ENCODE measurements at regions not wholly inside any gene's neighbourhood (a gene's known extent, or its start where the extent isn't known, plus 50 kb on each side); places are given as distances from the start of the nearest gene placed in this dataset.
A peak's percentile ranks its signal among the peaks of the same experiment; 100 is the strongest.

DNA sequence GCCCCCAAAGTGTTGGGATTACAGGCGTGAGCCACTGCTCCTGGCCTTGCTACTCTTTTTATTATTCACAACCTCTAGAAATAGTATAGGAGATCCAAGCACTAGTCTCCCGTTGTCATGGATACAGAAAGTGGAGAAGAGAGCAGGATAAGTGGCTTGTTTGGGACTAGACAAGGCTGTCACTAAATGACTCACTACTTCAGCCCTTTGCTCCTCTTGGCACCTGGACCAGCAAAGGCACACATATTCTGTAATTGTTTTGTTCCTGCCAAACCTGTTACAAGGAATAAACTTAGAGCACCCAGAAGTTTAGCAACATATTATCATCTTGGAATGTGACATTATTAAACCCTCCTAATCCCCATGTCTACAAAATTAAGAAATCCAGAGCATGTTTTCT, 427.2 kb upstream of the THBS1 start:
- ATAC-seq = no peak
- DNase-seq = no peak
- no peaks in the 10 kb centered on the region for H3K4me1 ChIP-seq
- no peaks in the 10 kb centered on the region for H3K36me3 ChIP-seq
- TF ChIP-seq, protein P1, sequence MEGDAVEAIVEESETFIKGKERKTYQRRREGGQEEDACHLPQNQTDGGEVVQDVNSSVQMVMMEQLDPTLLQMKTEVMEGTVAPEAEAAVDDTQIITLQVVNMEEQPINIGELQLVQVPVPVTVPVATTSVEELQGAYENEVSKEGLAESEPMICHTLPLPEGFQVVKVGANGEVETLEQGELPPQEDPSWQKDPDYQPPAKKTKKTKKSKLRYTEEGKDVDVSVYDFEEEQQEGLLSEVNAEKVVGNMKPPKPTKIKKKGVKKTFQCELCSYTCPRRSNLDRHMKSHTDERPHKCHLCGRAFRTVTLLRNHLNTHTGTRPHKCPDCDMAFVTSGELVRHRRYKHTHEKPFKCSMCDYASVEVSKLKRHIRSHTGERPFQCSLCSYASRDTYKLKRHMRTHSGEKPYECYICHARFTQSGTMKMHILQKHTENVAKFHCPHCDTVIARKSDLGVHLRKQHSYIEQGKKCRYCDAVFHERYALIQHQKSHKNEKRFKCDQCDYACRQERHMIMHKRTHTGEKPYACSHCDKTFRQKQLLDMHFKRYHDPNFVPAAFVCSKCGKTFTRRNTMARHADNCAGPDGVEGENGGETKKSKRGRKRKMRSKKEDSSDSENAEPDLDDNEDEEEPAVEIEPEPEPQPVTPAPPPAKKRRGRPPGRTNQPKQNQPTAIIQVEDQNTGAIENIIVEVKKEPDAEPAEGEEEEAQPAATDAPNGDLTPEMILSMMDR (IDR thresholded peaks at IDR 0.05) = no peak
- H3K9me3 ChIP-seq = no peaks in the 10 kb centered on the region
- no peaks in the 10 kb centered on the region for H3K27me3 ChIP-seq
- intact Hi-C loops (cut with DNase I) = no loop called here
- H3K4me3 ChIP-seq = no peak overlapping the region
- no peak overlapping the region for H3K27ac ChIP-seq

DNA sequence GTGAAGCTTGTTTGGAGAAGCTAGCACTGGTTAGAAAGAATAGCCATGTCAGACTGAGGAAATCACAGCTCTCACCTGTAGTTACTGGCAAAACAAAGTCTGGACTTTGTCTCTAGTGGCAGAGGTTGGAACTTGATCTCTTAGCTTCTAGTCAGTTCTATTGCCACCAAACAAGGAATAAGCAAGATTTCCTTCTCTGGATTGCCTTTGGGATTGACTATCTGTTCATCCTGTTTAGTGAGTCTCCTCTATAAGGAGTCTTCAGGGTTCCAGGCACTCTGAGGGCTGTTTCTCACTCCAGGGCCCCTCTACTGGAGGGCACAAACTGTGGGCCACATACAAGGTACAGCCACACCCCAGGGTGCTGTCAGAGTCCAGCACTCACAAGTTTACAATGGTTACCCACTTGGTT, 426.6 kb upstream of the THBS1 start:
- Histone ChIP-seq H3K27ac (no peak overlapping the region), H3K9me3 (no peaks in the 10 kb centered on the region), H3K27me3 (no peaks in the 10 kb centered on the region), H3K4me3 (no peak overlapping the region), H3K36me3 (no peaks in the 10 kb centered on the region), H3K4me1 (no peaks in the 10 kb centered on the region)
- TF ChIP-seq, protein P1 (IDR thresholded peaks at IDR 0.05) = peak; percentile 9
- intact Hi-C loops (cut with DNase I) = no loop called here
- ATAC-seq (no peak), DNase-seq (no peak)

DNA sequence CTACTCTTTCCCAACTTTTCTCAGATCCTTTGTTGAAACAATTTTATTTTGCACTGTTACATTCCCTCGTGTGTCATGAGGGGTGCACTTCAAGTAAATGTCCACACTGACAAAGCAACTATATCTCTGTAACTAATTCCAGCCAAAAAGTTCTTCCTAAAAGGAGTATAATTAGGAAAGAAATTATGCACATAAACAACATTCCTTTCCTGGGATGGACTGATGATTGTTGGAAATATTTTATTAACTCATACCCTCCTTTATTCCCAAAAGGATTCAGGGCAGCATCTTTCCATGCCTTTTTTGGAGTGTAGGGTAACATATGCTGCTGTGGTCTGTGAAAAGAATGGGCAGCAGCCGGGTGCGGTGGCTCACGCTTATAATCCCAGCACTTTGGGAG, 426.1 kb upstream of the THBS1 start:
- ATAC-seq (no peak), DNase-seq (no peak)
- H3K4me3 ChIP-seq = no peak overlapping the region
- H3K27me3 ChIP-seq = no peaks in the 10 kb centered on the region
- H3K36me3 ChIP-seq = no peaks in the 10 kb centered on the region
- no peaks in the 10 kb centered on the region for H3K9me3 ChIP-seq
- TF ChIP-seq, protein P1 (IDR thresholded peaks at IDR 0.05) = no peak
- no peaks in the 10 kb centered on the region for H3K4me1 ChIP-seq
- intact Hi-C loops (cut with DNase I) = no loop called here
- H3K27ac ChIP-seq = no peak overlapping the region

DNA sequence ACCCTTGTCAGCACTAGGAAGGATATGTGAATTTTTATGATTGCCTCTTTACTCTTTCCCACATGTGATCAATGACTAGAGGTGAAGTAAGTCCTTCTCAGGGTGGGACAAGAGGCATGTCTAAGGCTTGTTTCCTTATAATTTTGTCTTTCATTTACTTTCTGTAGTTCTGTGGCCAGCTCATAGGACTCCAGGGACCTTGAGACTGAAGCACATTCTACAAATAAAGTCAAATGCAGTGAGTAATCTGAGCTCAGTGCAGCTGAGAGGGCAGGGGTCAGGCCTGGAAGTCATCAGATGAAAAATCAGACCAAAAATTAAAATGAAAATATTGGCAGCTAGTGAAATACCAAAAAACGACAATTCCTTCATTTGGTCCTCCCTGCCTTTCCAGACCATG, 424.7 kb upstream of the THBS1 start:
- intact Hi-C loops (cut with DNase I) = no loop called here
- H3K4me1 ChIP-seq = no peaks in the 10 kb centered on the region
- ATAC-seq = no peak
- H3K27me3 ChIP-seq = no peaks in the 10 kb centered on the region
- no peaks in the 10 kb centered on the region for H3K9me3 ChIP-seq
- H3K4me3 ChIP-seq = no peak overlapping the region
- H3K36me3 ChIP-seq = no peaks in the 10 kb centered on the region
- TF ChIP-seq, protein P1 (IDR thresholded peaks at IDR 0.05) = no peak
- DNase-seq = no peak
- H3K27ac ChIP-seq = no peak overlapping the region

DNA sequence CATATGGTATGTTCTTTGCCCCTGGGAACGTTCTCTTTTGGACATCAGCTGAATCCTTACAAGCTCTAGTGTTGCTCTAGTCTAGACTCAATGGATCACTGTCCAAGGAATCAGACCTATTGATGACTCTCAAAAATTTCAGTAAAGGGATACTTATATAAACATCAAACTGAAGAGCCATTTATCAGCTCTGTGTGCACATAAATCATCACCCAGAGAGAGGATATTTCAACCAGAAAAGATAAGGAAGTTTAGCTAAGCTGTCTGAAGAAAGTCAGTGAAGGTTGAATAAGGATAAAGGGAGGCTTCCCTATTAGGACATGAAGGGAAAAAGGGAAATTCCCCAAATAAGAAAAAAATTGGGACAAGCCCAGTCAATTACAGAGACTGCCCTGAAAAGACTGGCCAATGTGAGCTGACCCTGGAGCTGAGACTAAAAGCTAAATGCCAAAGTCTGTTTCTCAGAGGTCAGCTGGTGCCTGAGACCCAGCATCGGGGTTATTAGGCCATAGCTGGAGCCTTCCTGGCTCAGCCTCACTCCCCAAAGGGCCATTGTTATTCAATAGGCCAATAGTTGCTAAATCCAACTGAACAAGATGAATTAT, 424.1 kb upstream of the THBS1 start:
- intact Hi-C loops (cut with DNase I) = no loop called here
- TF ChIP-seq, protein P1 (IDR thresholded peaks at IDR 0.05) = no peak
- no peak overlapping the region for H3K27ac ChIP-seq
- H3K4me3 ChIP-seq = no peak overlapping the region
- DNase-seq = no peak
- H3K36me3 ChIP-seq = no peaks in the 10 kb centered on the region
- H3K9me3 ChIP-seq = no peaks in the 10 kb centered on the region
- ATAC-seq = no peak
- no peaks in the 10 kb centered on the region for H3K4me1 ChIP-seq
- no peaks in the 10 kb centered on the region for H3K27me3 ChIP-seq

DNA sequence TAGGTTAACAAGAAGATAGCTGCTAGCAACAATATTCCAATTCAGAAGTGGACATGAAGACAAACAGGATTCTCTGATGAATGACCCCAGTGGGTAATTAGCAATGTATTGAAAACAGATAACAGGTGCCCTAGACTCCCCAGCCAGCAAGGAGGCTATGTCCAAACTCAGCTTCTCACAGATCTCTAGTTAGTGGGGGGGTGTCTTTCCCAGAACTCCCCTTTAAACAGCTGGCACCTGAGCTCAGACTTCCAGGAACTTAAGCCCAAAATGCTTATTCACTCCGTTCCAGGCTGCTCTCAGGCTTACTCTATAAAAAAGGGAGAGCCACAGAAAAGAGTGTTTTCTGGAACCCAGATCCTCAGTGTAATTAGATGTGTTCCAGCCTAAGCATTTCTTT, 423.0 kb upstream of the THBS1 start:
- intact Hi-C loops (cut with DNase I) = no loop called here
- Histone ChIP-seq H3K27ac (no peak overlapping the region), H3K4me3 (no peak overlapping the region), H3K4me1 (no peaks in the 10 kb centered on the region), H3K27me3 (no peaks in the 10 kb centered on the region), H3K9me3 (no peaks in the 10 kb centered on the region), H3K36me3 (no peaks in the 10 kb centered on the region)
- TF ChIP-seq, protein P1 (IDR thresholded peaks at IDR 0.05) = no peak
- ATAC-seq (no peak), DNase-seq (no peak)
